CD4-positive, alpha-beta memory T cell (primary cell): ENCODE measurements at regions not wholly inside any gene's neighbourhood (a gene's known extent, or its start where the extent isn't known, plus 50 kb on each side); places are given as distances from the start of the nearest gene placed in this dataset.

Source experiments
- CTCF ChIA-PET: fragments of 350-600 bp; sonication (Branson Sonifier 250); formaldehyde crosslinking; loops from one replicate; lab custom pipeline; 2021; ENCODE audit warnings: inconsistent platforms; ENCODE audit not compliant: partially characterized antibody; lab: Charles Lee
- POLR2A ChIA-PET: fragments of 350-600 bp; sonication (Branson Sonifier 250); formaldehyde crosslinking; loops from one replicate; lab custom pipeline; 2021; ENCODE audit not compliant: partially characterized antibody; lab: Charles Lee
- DNase-seq, 5 donors: peaks; one replicate each; pipeline versions ENCODE4 v3.0.0 to v3.0.0-alpha.2; 2020 to 2022; ENCODE audit warnings: mixed read lengths in 1 of 5
- H3K27ac ChIP-seq: one replicate; pipeline ENCODE4 v1.7.0; 2013; ENCODE audit warnings: low read depth, low read length
- H3K27me3 ChIP-seq: 2 replicates; pipeline ENCODE4 v1.7.0; 2013; ENCODE audit warnings: mild to moderate bottlenecking, low read length, moderate library complexity; ENCODE audit not compliant: insufficient read depth
- H3K36me3 ChIP-seq: 2 replicates; pipeline ENCODE4 v1.7.0; 2013; ENCODE audit warnings: mild to moderate bottlenecking, low read length, moderate library complexity; ENCODE audit not compliant: insufficient read depth
- H3K4me1 ChIP-seq: 2 replicates; pipeline ENCODE4 v1.7.0; 2013; ENCODE audit warnings: mild to moderate bottlenecking, low read length, moderate library complexity; ENCODE audit not compliant: insufficient read depth
- H3K4me3 ChIP-seq, 2 donors: one replicate each; pipeline ENCODE4 v1.7.0; 2013; ENCODE audit warnings: low read length in 2 of 2, mild to moderate bottlenecking in 1 of 2
- H3K9me3 ChIP-seq, 2 donors: one replicate each; pipeline ENCODE4 v1.7.0; 2013; ENCODE audit warnings: low read length in 2 of 2, control low read depth in 1 of 2; ENCODE audit not compliant: control insufficient read depth in 1 of 2
- H3K27ac Mint-ChIP-seq, 7 donors: one replicate each; pipeline ENCODE4 v1.8.0; 2020 to 2021; ENCODE audit warnings: mixed read lengths in 7 of 7, mild to moderate bottlenecking in 6 of 7, inconsistent platforms in 3 of 7, moderate library complexity in 3 of 7
- H3K27me3 Mint-ChIP-seq, 2 donors: one replicate each; pipeline ENCODE4 v1.8.0; 2020 to 2021; ENCODE audit warnings: mixed read lengths in 2 of 2
- H3K36me3 Mint-ChIP-seq, 2 donors: one replicate each; pipeline ENCODE4 v1.8.0; 2020 to 2021; ENCODE audit warnings: mixed read lengths in 2 of 2, inconsistent platforms in 1 of 2, mild to moderate bottlenecking in 1 of 2
- H3K4me1 Mint-ChIP-seq, 4 donors: one replicate each; pipeline ENCODE4 v1.8.0; 2020 to 2021; ENCODE audit warnings: mixed read lengths in 4 of 4, mild to moderate bottlenecking in 1 of 4
- H3K4me3 Mint-ChIP-seq, 8 donors: one replicate each; pipeline ENCODE4 v1.8.0; 2020 to 2021; ENCODE audit warnings: mixed read lengths in 8 of 8, mild to moderate bottlenecking in 7 of 8, moderate library complexity in 6 of 8, inconsistent platforms in 3 of 8
- H3K9me3 Mint-ChIP-seq, 8 donors: one replicate each; pipeline ENCODE4 v1.8.0; 2020 to 2021; ENCODE audit warnings: mixed read lengths in 8 of 8, mild to moderate bottlenecking in 5 of 8, inconsistent platforms in 3 of 8, moderate library complexity in 1 of 8
- intact Hi-C: fragments of 100-400 bp; cut with micrococcal nuclease; formaldehyde crosslinking; loops from one replicate; pipeline ENCODE4 v1.15.1; 2023

DNA sequence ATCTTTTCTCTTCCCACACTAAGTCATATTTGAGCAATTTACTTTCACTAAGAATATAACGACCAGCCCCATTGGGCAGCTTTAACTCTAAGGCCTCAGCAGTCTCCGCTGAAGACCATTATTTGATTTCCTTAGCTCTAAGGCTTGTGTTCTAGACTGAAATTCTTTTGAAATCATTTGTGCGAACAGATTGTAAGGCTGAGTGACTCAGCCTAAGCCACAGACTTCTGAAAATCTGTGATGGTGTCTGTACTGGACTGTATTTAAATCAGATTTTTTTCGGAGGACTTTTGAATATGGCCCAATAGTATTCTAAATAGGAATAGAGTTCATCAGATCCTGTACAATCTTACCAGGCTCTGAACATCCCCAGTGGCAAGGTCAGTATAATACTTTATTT lies 150.3 kb upstream of the TECRL start:
- DNase-seq: no peak
- Histone ChIP-seq H3K27me3 (no peaks in the 10 kb centered on the region), H3K36me3 (no peaks in the 10 kb centered on the region), H3K4me3 (no peak overlapping the region), H3K9me3 (no peaks in the 10 kb centered on the region), H3K27ac (no peak overlapping the region), H3K4me1 (no peaks in the 10 kb centered on the region)
- H3K9me3 Mint-ChIP-seq: peaks cover 0 to 6% (median 2%) of the 10 kb centered on the region in 8 donors
- CTCF ChIA-PET: no interaction called here
- POLR2A ChIA-PET: no interaction called here
- no peaks in the 10 kb centered on the region for H3K36me3 Mint-ChIP-seq
- no peak overlapping the region for H3K4me3 Mint-ChIP-seq
- intact Hi-C loops: no loop called here
- H3K27ac Mint-ChIP-seq: no peak overlapping the region
- H3K4me1 Mint-ChIP-seq: no peaks in the 10 kb centered on the region
- no peaks in the 10 kb centered on the region for H3K27me3 Mint-ChIP-seq

- H3K27me3 ChIP-seq: no peaks in the 10 kb centered on the region
- POLR2A ChIA-PET: no interaction called here
- H3K36me3 Mint-ChIP-seq: no peaks in the 10 kb centered on the region
- no peaks in the 10 kb centered on the region for H3K4me1 ChIP-seq
- H3K27ac ChIP-seq: no peak overlapping the region
- H3K4me3 Mint-ChIP-seq: no peak overlapping the region
- no peaks in the 10 kb centered on the region for H3K9me3 ChIP-seq
- H3K27ac Mint-ChIP-seq: no peak overlapping the region
- intact Hi-C loops: no loop called here
- no peaks in the 10 kb centered on the region for H3K27me3 Mint-ChIP-seq
- H3K4me1 Mint-ChIP-seq: no peaks in the 10 kb centered on the region
- H3K4me3 ChIP-seq: no peak overlapping the region
- CTCF ChIA-PET: no interaction called here
- no peaks in the 10 kb centered on the region for H3K36me3 ChIP-seq
- peaks cover 0 to 2% (median 0%) of the 10 kb centered on the region in 8 donors for H3K9me3 Mint-ChIP-seq
- no peak for DNase-seq
These were observed 141.9 kb upstream of the TECRL start for GRCh38 chr4:64551125-64551524.

GRCh38 chr4:64545593-64545992 lies 136.3 kb upstream of the TECRL start:
- Mint-ChIP-seq H3K27ac (no peak overlapping the region), H3K27me3 (no peaks in the 10 kb centered on the region), H3K4me3 (no peak overlapping the region), H3K9me3 (peaks cover 0 to 2% (median 0%) of the 10 kb centered on the region in 8 donors), H3K36me3 (no peaks in the 10 kb centered on the region), H3K4me1 (no peaks in the 10 kb centered on the region)
- Histone ChIP-seq H3K36me3 (no peaks in the 10 kb centered on the region), H3K27me3 (no peaks in the 10 kb centered on the region), H3K27ac (no peak overlapping the region), H3K4me3 (no peak overlapping the region), H3K9me3 (no peaks in the 10 kb centered on the region), H3K4me1 (no peaks in the 10 kb centered on the region)
- CTCF ChIA-PET: no interaction called here
- no peak for DNase-seq
- POLR2A ChIA-PET: no interaction called here
- intact Hi-C loops: no loop called here

GRCh38 chr4:64539234-64539849 lies 130.1 kb upstream of the TECRL start:
- ChIA-PET CTCF (interaction anchor here (2.1 kb wide), 1 partner anchor 11 kb away, joined by 7 read pairs; no protein-coding TSS in a partner anchor), POLR2A (no interaction called here)
- no peak overlapping the region for H3K27ac Mint-ChIP-seq
- Histone ChIP-seq H3K36me3 (no peaks in the 10 kb centered on the region), H3K9me3 (no peaks in the 10 kb centered on the region), H3K27ac (no peak overlapping the region), H3K27me3 (no peaks in the 10 kb centered on the region), H3K4me1 (no peaks in the 10 kb centered on the region), H3K4me3 (no peak overlapping the region)
- peaks cover 0 to 2% (median 0%) of the 10 kb centered on the region in 8 donors for H3K9me3 Mint-ChIP-seq
- H3K27me3 Mint-ChIP-seq: no peaks in the 10 kb centered on the region
- intact Hi-C loops: no loop called here
- H3K36me3 Mint-ChIP-seq: no peaks in the 10 kb centered on the region
- no peak overlapping the region for H3K4me3 Mint-ChIP-seq
- no peaks in the 10 kb centered on the region for H3K4me1 Mint-ChIP-seq
- DNase-seq: peak in 2 of 5 donors; percentile 4 to 5

DNA sequence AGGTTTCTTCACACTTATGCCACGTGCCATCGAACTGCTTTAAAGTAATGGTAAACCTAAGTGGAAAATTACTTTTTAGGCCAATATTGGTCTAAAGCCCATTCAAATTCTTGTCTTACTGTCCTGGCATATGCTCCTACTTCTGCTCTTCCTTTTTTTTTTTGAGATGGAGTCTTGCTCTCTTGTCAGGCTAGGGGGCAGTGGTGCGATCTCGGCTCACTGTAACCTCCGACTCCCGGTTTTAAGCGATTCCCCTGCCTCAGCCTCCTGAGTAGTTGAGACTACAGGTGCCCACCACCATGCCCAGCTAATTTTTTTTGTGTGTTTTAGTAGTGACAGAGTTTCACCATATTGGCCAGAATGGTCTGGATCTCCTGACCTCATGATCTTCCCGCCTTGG lies 129.0 kb upstream of the TECRL start:
- peaks cover 0 to 3% of the 10 kb centered on the region in 2 donors for H3K9me3 ChIP-seq
- ChIA-PET CTCF (interaction anchor here (2.1 kb wide), 1 partner anchor 10 kb away, joined by 7 read pairs; no protein-coding TSS in a partner anchor), POLR2A (no interaction called here)
- no peaks in the 10 kb centered on the region for H3K27me3 Mint-ChIP-seq
- H3K27ac Mint-ChIP-seq: no peak overlapping the region
- H3K27ac ChIP-seq: no peak overlapping the region
- peaks cover 0 to 6% (median 0%) of the 10 kb centered on the region in 8 donors for H3K9me3 Mint-ChIP-seq
- H3K36me3 ChIP-seq: no peaks in the 10 kb centered on the region
- no peaks in the 10 kb centered on the region for H3K27me3 ChIP-seq
- H3K36me3 Mint-ChIP-seq: no peaks in the 10 kb centered on the region
- intact Hi-C loops: no loop called here
- no peak overlapping the region for H3K4me3 Mint-ChIP-seq
- no peak overlapping the region for H3K4me3 ChIP-seq
- no peak for DNase-seq
- H3K4me1 ChIP-seq: no peaks in the 10 kb centered on the region
- H3K4me1 Mint-ChIP-seq: no peaks in the 10 kb centered on the region

- peaks cover 0 to 7% (median 0%) of the 10 kb centered on the region in 8 donors for H3K9me3 Mint-ChIP-seq
- no peak overlapping the region for H3K27ac Mint-ChIP-seq
- intact Hi-C loops: no loop called here
- no peaks in the 10 kb centered on the region for H3K36me3 Mint-ChIP-seq
- no peaks in the 10 kb centered on the region for H3K27me3 ChIP-seq
- H3K4me3 Mint-ChIP-seq: no peak overlapping the region
- no peaks in the 10 kb centered on the region for H3K4me1 Mint-ChIP-seq
- no peak overlapping the region for H3K4me3 ChIP-seq
- no peaks in the 10 kb centered on the region for H3K4me1 ChIP-seq
- H3K36me3 ChIP-seq: no peaks in the 10 kb centered on the region
- ChIA-PET CTCF (no interaction called here), POLR2A (no interaction called here)
- peaks cover 0 to 7% of the 10 kb centered on the region in 2 donors for H3K9me3 ChIP-seq
- H3K27ac ChIP-seq: no peak overlapping the region
- no peaks in the 10 kb centered on the region for H3K27me3 Mint-ChIP-seq
- DNase-seq: no peak
These were observed 124.4 kb upstream of the TECRL start for GRCh38 chr4:64533637-64534036.

DNA sequence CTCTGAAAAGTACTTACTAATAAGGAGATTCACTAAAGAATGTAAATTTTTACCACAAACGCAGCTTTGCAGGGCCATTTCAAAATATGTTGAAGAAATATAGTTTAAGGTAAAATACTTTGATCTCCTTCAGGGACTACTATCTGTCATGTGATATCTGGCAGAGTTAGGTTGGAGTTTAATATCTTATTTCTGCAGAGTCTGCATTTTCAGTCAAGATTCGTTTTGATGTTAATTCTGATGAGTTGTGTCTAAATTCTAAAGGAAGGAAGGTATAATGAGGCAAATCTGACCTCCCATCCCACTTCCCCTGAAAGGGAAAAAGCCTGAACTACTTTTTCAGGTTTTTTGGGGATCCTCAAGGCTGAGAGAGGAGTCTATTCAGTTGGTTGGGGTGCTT lies 123.9 kb upstream of the TECRL start:
- Histone ChIP-seq H3K27me3 (no peaks in the 10 kb centered on the region), H3K27ac (no peak overlapping the region), H3K4me3 (no peak overlapping the region), H3K4me1 (no peaks in the 10 kb centered on the region), H3K36me3 (no peaks in the 10 kb centered on the region), H3K9me3 (peaks cover 0 to 7% of the 10 kb centered on the region in 2 donors)
- DNase-seq: no peak
- H3K36me3 Mint-ChIP-seq: no peaks in the 10 kb centered on the region
- intact Hi-C loops: no loop called here
- H3K4me1 Mint-ChIP-seq: no peaks in the 10 kb centered on the region
- H3K27me3 Mint-ChIP-seq: no peaks in the 10 kb centered on the region
- POLR2A ChIA-PET: no interaction called here
- CTCF ChIA-PET: no interaction called here
- no peak overlapping the region for H3K4me3 Mint-ChIP-seq
- no peak overlapping the region for H3K27ac Mint-ChIP-seq
- H3K9me3 Mint-ChIP-seq: peaks cover 0 to 7% (median 0%) of the 10 kb centered on the region in 8 donors
